ENCODE measurements at regions not wholly inside any gene's neighbourhood (a gene's known extent, or its start where the extent isn't known, plus 50 kb on each side); places are given as distances from the start of the nearest gene placed in this dataset.
"Not testable (repeated sequence)": the region's sequence is repeated elsewhere in the genome, so short reads cannot be mapped to it uniquely, and the experiment has no call there.

DNA sequence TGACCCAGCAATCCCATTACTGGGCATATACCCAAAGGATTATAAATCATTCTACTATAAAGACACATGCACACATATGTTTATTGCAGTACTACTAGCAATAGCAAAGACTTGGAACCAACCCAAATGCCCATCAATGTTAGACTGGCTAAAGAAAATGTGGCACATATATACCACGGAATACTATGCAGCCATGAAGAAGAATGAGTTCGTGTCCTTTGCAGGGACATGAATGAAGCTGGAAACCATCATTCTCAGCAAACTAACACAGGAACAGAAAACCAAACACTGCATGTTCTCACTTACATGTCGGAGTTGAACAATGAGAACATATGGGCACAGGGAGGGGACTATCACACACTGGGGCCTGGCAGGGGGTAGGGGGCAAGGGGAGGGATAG, 183.0 kb downstream of the HACE1 start:
- DNase-seq: not testable (repeated sequence)

DNA sequence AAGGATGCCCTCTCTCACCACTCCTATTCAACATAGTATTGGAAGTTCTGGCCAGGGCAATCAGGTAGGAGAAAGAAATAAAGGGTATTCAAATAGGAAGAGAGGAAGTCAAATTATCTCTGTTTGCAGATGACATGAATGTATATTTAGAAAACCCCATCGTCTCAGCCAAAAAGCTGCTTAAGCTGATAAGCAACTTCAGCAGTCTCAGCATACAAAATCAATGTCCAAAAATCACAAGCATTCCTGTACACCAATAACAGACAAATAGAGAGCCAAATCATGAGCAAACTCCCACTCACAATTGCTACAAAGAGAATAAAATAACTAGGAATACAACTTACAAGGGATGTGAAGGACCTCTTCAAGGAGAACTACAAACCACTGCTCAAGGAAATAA, 184.6 kb downstream of the HACE1 start:
- not testable (repeated sequence) for DNase-seq

DNA sequence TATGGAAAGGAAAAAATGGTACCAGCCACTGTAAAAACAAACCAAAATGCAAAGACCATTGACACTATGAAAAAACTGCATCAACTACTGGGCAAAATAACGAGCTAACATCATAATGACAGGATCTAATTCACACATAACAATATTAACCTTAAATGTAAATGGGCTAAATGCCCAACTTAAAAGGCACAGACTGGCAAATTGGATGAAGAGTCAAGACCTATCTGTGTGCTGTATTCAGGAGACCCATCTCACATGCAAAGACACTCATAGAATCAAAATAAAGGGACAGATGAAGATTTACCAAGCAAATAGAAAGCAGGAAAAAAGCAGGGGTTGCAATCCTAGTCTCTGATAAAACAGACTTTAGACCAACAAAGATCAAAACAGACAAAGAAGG, 186.6 kb downstream of the HACE1 start:
- DNase-seq: not testable (repeated sequence)

GRCh38 chr6:104671591-104671891, 188.2 kb downstream of the HACE1 start:
- not testable (repeated sequence) for DNase-seq

- not testable (repeated sequence) for DNase-seq
Measured at GRCh38 chr6:104670834-104671590, 188.7 kb downstream of the HACE1 start.

DNA sequence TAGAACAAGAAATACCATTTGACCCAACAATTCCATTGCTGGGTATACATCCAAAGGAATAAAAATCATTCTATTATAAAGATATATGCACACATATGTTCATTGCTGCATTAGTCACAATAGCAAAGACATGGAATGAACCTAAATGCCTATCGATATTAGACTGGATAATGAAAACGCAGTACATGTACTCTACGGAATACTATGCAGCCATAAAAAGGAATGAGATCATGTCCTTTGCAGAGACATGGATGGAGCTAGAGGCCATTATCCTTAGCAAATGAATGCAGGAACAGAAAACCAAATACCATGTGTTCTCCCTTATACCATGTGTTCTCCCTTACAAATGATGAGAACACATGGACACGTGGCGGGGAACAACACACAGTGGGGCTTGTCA, 190.2 kb downstream of the HACE1 start:
- no peak for DNase-seq

DNA sequence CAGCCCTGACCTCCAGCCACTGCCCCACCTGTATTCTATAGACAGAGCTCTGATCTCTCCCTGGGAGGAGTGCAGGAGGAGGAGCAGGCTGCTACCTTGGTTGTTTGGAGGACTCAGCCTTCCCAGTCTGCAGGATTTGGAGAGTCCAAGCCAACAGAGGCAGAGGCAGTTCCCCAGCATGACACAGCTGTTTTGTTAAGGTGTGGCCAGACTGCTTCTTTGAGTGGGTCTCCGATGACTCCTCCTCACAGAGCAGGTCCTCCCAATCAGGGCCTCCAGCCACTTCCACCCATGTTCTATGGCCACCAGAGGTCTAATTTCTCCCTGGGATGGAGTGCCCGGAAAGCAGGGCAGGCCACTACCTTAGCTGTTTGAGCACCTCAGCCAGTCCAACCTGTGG, 203.5 kb downstream of the HACE1 start:
- no peak for DNase-seq

DNA sequence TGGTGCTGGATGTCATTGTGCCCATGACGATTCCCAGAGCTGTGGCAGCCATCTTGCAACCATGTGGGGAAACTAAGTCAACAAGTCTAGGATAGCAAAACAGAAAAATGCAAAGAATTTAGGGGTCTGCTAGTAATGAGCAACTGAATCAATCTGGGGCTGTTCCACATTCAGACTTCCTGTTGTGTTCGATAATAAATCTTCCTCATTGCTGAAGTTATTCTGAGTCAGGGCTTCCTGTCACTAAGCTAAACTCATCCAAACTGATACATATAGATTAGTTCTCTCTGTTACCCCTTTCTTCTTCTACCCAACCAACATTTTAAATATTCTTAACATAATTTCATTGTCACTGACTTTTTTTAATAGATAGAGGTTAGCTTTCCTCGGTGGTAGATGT, 205.9 kb downstream of the HACE1 start:
- DNase-seq: no peak

DNA sequence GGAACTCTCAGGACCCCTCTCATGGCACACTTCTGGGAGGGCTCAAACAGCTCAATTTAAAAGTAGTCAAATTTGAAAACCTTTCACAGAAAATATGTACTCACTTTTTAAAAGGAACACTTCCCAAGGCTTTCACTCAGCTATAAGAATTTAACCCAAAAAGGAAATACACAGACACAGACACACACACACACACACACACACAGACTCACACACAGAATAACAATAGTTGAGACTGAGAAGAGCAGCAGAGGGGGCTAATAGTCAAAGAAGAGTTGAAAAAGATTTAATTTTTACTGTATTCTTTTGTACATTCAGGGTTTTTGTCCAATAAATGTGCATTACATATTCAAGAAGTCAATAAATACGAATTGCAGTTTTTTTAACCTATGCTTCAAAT, 211.4 kb downstream of the HACE1 start:
- DNase-seq: no peak

- DNase-seq: no peak
Measured at GRCh38 chr6:104644848-104645247, 214.9 kb downstream of the HACE1 start.

DNA sequence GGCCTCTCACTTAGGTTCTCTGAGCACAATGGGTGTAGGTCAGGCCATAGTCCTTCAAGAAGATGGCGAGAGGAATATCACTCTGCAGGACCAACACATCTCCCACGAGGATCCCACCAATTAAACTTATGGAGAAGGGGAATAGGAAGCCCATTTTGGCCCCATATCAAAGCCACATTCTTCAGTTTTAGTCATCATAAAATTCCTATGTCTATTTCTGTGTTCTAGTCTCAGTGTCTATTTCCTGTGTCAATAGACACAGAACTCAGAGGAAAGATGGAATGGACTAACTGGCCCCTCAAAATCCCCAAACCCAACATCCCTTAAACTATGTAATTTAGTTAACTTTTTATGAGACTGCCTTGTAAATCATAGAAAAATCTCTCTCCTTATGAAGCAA, 216.8 kb downstream of the HACE1 start:
- no peak for DNase-seq

DNA sequence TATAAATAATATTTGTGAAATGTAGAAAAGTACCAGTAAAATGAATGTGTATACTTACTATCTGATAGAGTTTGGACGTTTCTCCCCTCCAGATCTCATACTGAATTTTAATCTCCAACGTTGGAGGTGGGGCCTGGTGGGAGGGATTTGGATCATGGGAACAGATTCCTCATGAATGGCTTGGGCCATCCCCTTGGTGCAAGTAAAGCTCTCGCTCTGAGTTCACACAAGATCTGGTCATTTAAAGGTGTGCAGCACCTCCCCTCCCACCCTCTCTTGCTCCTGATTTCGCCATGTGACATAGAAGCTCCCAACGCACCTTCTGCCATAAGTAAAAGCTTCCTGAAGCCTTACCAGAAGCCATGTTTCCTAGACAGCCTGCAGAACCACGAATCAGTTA, 219.0 kb downstream of the HACE1 start:
- no peak for DNase-seq

DNA sequence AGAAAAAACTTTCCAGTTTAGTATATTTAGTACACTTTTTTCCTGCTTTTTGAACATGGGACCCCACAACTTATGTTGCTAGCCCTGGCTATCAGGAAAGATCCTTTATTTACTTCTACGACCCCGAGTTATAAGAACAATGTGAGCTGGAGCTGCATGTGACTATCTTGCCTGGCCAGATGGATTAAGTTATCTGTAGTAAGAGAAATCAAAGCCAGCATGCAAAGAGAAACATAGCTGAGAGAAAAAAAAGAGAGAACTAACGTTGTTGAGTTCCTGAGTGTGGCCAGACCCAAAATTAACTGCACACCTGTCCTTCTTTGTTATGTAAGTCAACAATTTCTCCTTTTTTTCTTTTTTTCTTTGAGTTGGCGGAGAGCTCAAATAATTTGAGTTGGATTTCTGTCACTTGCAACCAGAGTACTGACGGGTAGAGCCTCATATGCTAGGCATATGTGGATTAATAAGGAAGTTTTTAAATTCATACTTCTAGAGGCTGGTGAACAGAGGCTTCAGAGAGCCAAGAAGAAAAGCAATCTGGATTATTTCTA, 219.5 kb downstream of the HACE1 start:
- no peak for DNase-seq

GRCh38 chr6:104639668-104640067, 220.1 kb downstream of the HACE1 start:
- DNase-seq: no peak

- peak; percentile 13 for DNase-seq
Measured at GRCh38 chr6:104638841-104639290, 220.9 kb downstream of the HACE1 start.

DNA sequence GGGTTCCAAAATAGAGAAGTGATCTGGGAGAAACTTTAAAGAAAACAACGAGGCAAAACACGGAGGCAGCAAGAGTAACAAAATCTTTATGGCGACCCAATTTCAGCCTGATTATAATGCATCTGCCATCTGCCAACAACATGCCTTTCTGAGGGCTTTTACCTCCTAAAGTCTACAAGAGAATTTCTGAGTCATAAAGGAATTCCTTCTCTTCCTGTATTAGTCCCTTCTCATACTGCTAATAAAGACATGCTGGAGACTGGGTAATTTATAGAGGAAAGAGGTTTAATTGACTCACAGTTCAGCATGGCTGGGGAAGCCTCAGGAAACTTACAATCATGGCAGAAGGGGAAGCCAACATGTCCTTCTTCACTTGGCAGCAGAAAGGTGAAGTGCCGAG, 226.6 kb downstream of the HACE1 start:
- DNase-seq: no peak

GRCh38 chr6:104632588-104632987, 227.1 kb downstream of the HACE1 start:
- no peak for DNase-seq

DNA sequence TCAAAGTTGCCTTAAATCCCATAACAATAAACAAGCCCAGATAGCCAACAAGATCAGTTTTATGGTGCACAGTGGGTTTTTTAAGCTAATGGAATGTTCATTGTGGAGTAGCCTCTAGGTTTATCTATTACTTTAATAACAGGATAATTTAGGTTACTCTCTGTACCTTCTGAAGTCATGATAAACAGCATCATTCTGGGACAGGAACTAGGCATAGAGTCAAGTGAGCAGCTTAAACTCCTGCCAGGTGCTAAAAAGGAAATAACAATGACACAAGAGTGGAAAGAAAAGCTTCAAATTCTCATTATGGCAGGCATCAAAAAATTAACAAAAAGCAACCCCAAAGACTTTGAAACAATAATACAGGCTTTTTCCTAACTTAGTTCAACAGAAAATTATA, 228.8 kb downstream of the HACE1 start:
- no peak for DNase-seq

DNA sequence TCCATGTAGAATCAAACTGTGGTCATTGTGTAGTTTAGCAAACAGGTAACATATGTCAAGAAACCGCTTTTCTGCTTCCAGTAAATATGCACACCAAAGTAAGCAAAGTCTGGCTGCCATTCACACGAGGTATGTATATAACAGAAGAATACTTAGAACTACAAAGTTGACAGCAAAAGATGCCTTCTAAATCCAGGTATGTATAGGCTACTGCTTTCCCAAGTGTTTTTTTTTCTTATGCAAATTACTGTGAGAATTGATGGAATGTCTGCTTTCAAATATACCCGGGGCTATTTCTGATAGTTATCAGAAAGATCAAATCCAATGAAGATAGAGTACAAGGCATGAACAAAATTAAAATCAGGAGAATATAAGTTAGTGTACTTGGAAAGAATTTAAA, 229.2 kb downstream of the HACE1 start:
- DNase-seq: no peak

DNA sequence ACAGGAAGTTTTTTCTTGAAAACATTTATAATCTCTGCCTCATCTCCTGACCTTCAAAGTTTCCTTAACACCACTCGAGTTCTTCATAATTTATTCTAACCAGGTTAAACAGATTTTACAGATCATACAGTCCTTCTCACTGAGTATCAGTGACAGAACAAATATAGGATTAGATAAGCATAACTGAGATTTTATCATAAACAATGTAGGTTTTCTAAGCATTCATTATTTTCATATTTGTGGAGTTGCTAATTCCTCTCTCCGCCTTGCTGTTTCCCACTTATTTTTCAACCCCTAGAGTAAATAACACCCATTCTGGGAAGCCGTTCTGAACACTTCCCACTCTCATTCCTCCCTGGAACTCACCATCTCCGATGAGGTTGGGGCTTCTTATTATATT, 229.9 kb downstream of the HACE1 start:
- no peak for DNase-seq

GRCh38 chr6:104625536-104625935, 234.2 kb downstream of the HACE1 start:
- no peak for DNase-seq

- no peak for DNase-seq
Measured at GRCh38 chr6:104623052-104623690, 236.5 kb downstream of the HACE1 start.

- DNase-seq: no peak
Measured at GRCh38 chr6:104621396-104621795, 238.3 kb downstream of the HACE1 start.

GRCh38 chr6:104617591-104617990, 242.1 kb downstream of the HACE1 start:
- no peak for DNase-seq
